AG09309 (cell line): ENCODE measurements at regions not wholly inside any gene's neighbourhood (a gene's known extent, or its start where the extent isn't known, plus 50 kb on each side); places are given as distances from the start of the nearest gene placed in this dataset.

ENCODE experiments used
- DNase-seq: peaks from one replicate; pipeline ENCODE4 v3.0.0-alpha.2; 2010; ENCODE audit warnings: low read depth
- H3K4me3 ChIP-seq: 2 replicates; pipeline ENCODE4 v1.5.1; 2011; ENCODE audit warnings: mild to moderate bottlenecking, low read depth, low read length, moderate library complexity; ENCODE audit not compliant: control insufficient read depth
- TF ChIP-seq, protein P1 (sequence below): IDR thresholded peaks from 2 replicates; pipeline ENCODE4 v1.5.1; 2011; ENCODE audit warnings: mild to moderate bottlenecking, low read depth, low read length, inconsistent platforms; ENCODE audit not compliant: insufficient read depth, control insufficient read depth; ENCODE audit errors: missing control alignments

DNA sequence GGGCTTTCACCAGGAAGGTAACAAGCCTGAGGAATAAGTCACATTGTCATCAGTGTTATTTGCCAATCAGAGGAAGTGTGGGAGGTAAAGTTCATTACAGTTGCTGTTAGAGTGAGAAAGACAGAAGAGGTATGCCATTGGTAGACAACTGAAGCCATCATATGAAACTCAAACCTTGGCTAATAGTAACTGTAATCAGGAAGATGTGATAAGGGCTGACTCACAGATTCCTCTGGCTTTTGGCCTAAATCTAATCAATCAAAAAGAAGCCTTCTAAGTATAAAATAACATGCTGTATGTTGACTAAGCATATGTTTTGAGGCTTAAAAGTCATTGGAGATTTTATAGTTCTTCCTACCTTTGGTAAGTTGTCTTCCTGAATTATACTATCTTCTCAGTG is 242.8 kb downstream of the PCDH7 start:
- DNase-seq: no peak
- H3K4me3 ChIP-seq: no peak overlapping the region
- TF ChIP-seq, protein P1, sequence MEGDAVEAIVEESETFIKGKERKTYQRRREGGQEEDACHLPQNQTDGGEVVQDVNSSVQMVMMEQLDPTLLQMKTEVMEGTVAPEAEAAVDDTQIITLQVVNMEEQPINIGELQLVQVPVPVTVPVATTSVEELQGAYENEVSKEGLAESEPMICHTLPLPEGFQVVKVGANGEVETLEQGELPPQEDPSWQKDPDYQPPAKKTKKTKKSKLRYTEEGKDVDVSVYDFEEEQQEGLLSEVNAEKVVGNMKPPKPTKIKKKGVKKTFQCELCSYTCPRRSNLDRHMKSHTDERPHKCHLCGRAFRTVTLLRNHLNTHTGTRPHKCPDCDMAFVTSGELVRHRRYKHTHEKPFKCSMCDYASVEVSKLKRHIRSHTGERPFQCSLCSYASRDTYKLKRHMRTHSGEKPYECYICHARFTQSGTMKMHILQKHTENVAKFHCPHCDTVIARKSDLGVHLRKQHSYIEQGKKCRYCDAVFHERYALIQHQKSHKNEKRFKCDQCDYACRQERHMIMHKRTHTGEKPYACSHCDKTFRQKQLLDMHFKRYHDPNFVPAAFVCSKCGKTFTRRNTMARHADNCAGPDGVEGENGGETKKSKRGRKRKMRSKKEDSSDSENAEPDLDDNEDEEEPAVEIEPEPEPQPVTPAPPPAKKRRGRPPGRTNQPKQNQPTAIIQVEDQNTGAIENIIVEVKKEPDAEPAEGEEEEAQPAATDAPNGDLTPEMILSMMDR: no peak

DNA sequence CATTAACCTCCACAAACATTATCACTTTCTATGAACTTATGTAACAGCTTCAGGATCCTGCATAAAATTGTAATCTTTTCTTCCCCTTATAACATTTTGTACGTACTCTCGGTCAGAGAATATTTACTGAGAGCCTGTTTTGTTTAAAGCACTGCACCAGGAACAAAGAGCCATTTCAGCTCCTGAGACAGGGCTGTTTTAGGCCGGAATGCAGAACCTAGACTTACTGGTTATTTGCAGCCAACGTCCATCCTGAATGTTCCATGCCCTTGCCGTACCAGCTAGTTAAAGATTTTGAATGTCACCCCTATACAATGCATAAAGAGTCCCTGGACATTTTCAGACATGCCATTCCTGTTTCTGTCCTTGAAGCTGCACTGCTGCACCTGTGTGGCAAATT is 248.8 kb downstream of the PCDH7 start:
- no peak overlapping the region for H3K4me3 ChIP-seq
- TF ChIP-seq, protein P1: no peak
- no peak for DNase-seq

DNA sequence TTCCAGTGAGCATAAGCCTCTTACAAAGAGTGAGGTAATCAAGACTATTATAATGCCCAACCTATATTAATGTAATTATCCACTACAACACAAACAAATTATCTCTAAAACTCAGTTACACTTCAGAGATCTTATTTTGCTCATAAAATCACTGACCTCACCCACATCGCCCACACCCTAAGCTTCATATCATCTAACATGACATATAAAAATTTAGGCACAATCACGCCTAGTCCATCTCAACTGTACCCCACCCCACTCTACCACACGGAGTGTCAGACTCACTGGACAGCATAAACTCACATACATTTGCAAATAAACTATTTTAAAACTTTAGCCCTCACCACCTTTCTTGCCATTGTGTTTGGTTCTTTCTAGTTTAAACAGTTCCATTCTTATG is 252.4 kb downstream of the PCDH7 start:
- DNase-seq: no peak
- H3K4me3 ChIP-seq: no peak overlapping the region
- TF ChIP-seq, protein P1: no peak

DNA sequence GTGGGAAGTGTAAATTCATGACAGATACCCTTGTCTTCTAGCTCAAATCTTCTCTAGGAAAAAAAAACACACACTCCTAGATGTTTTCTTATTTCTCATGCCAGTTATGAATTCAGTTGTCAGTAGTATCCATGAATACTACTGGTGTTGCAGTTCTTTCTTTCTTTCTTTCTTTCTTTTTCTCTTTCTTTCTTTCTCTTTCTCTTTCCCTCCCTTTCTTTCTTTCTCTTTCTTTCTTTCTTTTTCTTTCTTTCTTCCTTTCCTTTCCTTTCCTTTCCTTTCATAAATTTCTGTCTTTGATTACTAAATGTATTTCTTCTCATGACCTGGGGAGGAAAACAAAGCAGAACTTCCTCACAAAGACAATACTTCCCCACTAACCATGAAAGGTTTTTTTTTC is 253.8 kb downstream of the PCDH7 start:
- TF ChIP-seq, protein P1: no peak
- no peak for DNase-seq
- H3K4me3 ChIP-seq: no peak overlapping the region

DNA sequence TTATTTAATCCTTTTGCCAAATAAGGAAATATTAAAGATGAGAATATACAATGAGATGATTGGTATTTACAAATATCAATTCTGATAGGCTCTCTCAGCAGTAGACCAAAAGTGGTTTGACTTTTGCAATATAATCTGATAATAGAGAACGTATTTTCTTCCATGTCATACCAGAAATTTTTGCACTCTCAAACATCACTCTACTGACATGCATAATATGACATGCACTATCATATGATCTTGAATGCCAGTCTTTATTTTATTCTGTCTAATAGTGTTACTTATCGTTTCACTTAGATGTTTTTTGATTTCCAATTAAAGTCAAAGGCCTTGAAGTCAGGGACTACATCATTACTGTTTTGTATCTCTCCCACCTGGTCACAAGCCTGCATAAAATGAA is 259.2 kb downstream of the PCDH7 start:
- TF ChIP-seq, protein P1: no peak
- DNase-seq: no peak
- no peak overlapping the region for H3K4me3 ChIP-seq

DNA sequence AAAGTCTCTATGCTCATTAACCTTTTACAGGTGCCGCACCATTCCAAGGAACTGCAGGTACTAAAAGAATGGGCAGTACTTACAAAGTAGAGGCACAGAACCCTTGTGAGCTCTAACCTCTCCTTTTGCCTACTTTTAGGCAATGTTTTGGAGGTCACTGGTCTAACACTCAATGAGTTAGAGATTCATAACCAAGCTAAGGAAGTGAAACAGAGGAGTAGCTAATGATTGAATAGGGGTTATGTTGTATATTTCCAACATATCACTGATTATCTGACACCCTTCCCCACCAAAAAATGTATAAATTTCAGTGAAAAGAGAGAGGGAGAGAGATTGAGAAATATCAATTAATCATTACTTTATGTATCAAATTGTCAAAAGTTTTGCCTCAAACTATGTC is 269.3 kb downstream of the PCDH7 start:
- no peak overlapping the region for H3K4me3 ChIP-seq
- DNase-seq: no peak
- TF ChIP-seq, protein P1: no peak

DNA sequence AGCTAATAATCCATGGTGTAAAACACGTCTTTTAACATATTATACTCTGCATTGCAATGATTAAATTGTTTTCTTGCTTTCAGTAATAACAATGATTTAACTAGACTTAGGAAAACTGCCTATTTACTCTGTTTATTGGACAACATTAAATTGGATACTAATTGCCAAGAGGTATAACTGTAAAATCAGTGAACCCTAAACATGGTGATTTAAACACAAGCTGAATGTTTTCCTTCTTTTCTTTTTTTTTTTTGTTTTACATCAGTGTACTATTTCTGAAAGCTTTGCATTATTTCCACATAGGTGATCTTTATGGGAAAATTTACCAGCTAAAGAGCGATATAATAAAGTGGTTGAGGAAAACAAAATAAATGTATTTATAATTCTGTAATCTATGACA is 276.7 kb downstream of the PCDH7 start:
- TF ChIP-seq, protein P1: no peak
- DNase-seq: no peak
- no peak overlapping the region for H3K4me3 ChIP-seq
